Natural killer cell (primary cell): ENCODE measurements at regions not wholly inside any gene's neighbourhood (a gene's known extent, or its start where the extent isn't known, plus 50 kb on each side); places are given as distances from the start of the nearest gene placed in this dataset.

Experiments used
- ATAC-seq, 3 donors: fragments of 150-1000 bp in 2 of 3; fragments of 200-7000 bp in 1 of 3; cut with Tn5 transposase; 1 replicate in 1 of 3; 2 replicates in 2 of 3; pipeline ENCODE4 v1.10.0; 2021; ENCODE audit warnings: mild to moderate bottlenecking in 2 of 3, moderate library complexity in 2 of 3
- DNase-seq, 2 donors: peaks; one replicate each; pipeline versions ENCODE4 v3.0.0 to v3.0.0-alpha.2; 2013 to 2021; ENCODE audit warnings: mixed read lengths in 1 of 2
- H3K27ac ChIP-seq: one replicate; pipeline ENCODE4 v1.5.1; 2013; ENCODE audit warnings: mild to moderate bottlenecking, low read length
- H3K27me3 ChIP-seq: one replicate; pipeline ENCODE4 v1.6.1; 2013; ENCODE audit warnings: low read length; ENCODE audit not compliant: control insufficient read depth, insufficient read depth
- H3K36me3 ChIP-seq: one replicate; pipeline ENCODE4 v1.6.1; 2013; ENCODE audit warnings: low read length; ENCODE audit not compliant: control insufficient read depth, insufficient read depth
- H3K4me1 ChIP-seq: one replicate; pipeline ENCODE4 v1.6.1; 2013; ENCODE audit warnings: low read length; ENCODE audit not compliant: control insufficient read depth, insufficient read depth
- H3K4me3 ChIP-seq: one replicate; pipeline ENCODE4 v1.5.1; 2013; ENCODE audit warnings: low read length
- H3K9me3 ChIP-seq: one replicate; pipeline ENCODE4 v1.6.1; 2013; ENCODE audit warnings: low read length; ENCODE audit not compliant: control insufficient read depth, insufficient read depth
- H3K27ac Mint-ChIP-seq, 2 donors: one replicate each; pipeline ENCODE4 v1.8.0; 2022; ENCODE audit warnings: mild to moderate bottlenecking in 2 of 2, mixed read lengths in 2 of 2, moderate library complexity in 1 of 2
- H3K27me3 Mint-ChIP-seq, 2 donors: one replicate each; pipeline ENCODE4 v1.8.0; 2022; ENCODE audit warnings: low read depth in 2 of 2, mixed read lengths in 2 of 2
- H3K36me3 Mint-ChIP-seq: one replicate; pipeline ENCODE4 v1.8.0; 2022; ENCODE audit warnings: mixed read lengths
- H3K4me1 Mint-ChIP-seq, 2 donors: one replicate each; pipeline ENCODE4 v1.8.0; 2022; ENCODE audit warnings: mixed read lengths in 2 of 2
- H3K4me3 Mint-ChIP-seq: one replicate; pipeline ENCODE4 v1.8.0; 2022; ENCODE audit warnings: mild to moderate bottlenecking, moderate library complexity, mixed read lengths
- H3K9me3 Mint-ChIP-seq, 2 donors: one replicate each; pipeline ENCODE4 v1.8.0; 2022; ENCODE audit warnings: mixed read lengths in 2 of 2
- WGBS: methylation state at CpG from one replicate; pipeline ENCODE4 v1.1.7; 2013; ENCODE audit warnings: missing lambda C conversion rate; ENCODE audit not compliant: insufficient coverage; 5-methylcytosine and 5-hydroxymethylcytosine counted together
- intact Hi-C: fragments of 100-400 bp; cut with micrococcal nuclease; formaldehyde crosslinking; loops from one replicate; pipeline ENCODE4 v1.14.2; 2022
- TF ChIP-seq, protein P1 (sequence below): fragments of 200-600 bp; IDR thresholded peaks from one replicate; pipeline ENCODE4 v1.8.0; 2022; ENCODE audit warnings: antibody characterized with exemption

- no peaks in the 10 kb centered on the region for H3K36me3 Mint-ChIP-seq
- Histone ChIP-seq H3K4me1 (no peaks in the 10 kb centered on the region), H3K27me3 (no peaks in the 10 kb centered on the region), H3K36me3 (no peaks in the 10 kb centered on the region), H3K4me3 (no peak overlapping the region), H3K27ac (no peak overlapping the region), H3K9me3 (no peaks in the 10 kb centered on the region)
- H3K9me3 Mint-ChIP-seq = peaks cover 5 to 10% of the 10 kb centered on the region in 2 donors
- ATAC-seq (no peak), DNase-seq (no peak)
- H3K4me1 Mint-ChIP-seq = no peaks in the 10 kb centered on the region
- no peaks in the 10 kb centered on the region for H3K27me3 Mint-ChIP-seq
- WGBS = 92% methylated on average over 1 of the region's 3 CpGs
- no peak overlapping the region for H3K27ac Mint-ChIP-seq
- intact Hi-C loops = no loop called here
- H3K4me3 Mint-ChIP-seq = no peak overlapping the region
- TF ChIP-seq, protein P1, sequence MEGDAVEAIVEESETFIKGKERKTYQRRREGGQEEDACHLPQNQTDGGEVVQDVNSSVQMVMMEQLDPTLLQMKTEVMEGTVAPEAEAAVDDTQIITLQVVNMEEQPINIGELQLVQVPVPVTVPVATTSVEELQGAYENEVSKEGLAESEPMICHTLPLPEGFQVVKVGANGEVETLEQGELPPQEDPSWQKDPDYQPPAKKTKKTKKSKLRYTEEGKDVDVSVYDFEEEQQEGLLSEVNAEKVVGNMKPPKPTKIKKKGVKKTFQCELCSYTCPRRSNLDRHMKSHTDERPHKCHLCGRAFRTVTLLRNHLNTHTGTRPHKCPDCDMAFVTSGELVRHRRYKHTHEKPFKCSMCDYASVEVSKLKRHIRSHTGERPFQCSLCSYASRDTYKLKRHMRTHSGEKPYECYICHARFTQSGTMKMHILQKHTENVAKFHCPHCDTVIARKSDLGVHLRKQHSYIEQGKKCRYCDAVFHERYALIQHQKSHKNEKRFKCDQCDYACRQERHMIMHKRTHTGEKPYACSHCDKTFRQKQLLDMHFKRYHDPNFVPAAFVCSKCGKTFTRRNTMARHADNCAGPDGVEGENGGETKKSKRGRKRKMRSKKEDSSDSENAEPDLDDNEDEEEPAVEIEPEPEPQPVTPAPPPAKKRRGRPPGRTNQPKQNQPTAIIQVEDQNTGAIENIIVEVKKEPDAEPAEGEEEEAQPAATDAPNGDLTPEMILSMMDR = no peak
These were observed 117.0 kb upstream of the KCNJ16 start for GRCh38 chr17:69958063-69958462.

- H3K36me3 Mint-ChIP-seq = no peaks in the 10 kb centered on the region
- H3K27ac Mint-ChIP-seq = no peak overlapping the region
- no peaks in the 10 kb centered on the region for H3K4me1 Mint-ChIP-seq
- Histone ChIP-seq H3K36me3 (no peaks in the 10 kb centered on the region), H3K27ac (no peak overlapping the region), H3K9me3 (no peaks in the 10 kb centered on the region), H3K27me3 (no peaks in the 10 kb centered on the region), H3K4me3 (no peak overlapping the region), H3K4me1 (no peaks in the 10 kb centered on the region)
- TF ChIP-seq, protein P1 = no peak
- intact Hi-C loops = no loop called here
- ATAC-seq = no peak
- no peak overlapping the region for H3K4me3 Mint-ChIP-seq
- H3K9me3 Mint-ChIP-seq = peaks cover 5 to 10% of the 10 kb centered on the region in 2 donors
- H3K27me3 Mint-ChIP-seq = no peaks in the 10 kb centered on the region
- DNase-seq = no peak
These were observed 115.7 kb upstream of the KCNJ16 start for GRCh38 chr17:69959283-69959682.

- H3K9me3 Mint-ChIP-seq = peaks cover 5 to 10% of the 10 kb centered on the region in 2 donors
- intact Hi-C loops = no loop called here
- H3K4me1 Mint-ChIP-seq = no peaks in the 10 kb centered on the region
- DNase-seq = no peak
- no peak for ATAC-seq
- no peak overlapping the region for H3K4me3 Mint-ChIP-seq
- no peaks in the 10 kb centered on the region for H3K36me3 Mint-ChIP-seq
- TF ChIP-seq, protein P1 = no peak
- Histone ChIP-seq H3K27me3 (no peaks in the 10 kb centered on the region), H3K36me3 (no peaks in the 10 kb centered on the region), H3K27ac (no peak overlapping the region), H3K4me3 (no peak overlapping the region), H3K4me1 (no peaks in the 10 kb centered on the region), H3K9me3 (no peaks in the 10 kb centered on the region)
- H3K27me3 Mint-ChIP-seq = no peaks in the 10 kb centered on the region
- H3K27ac Mint-ChIP-seq = no peak overlapping the region
These were observed 114.3 kb upstream of the KCNJ16 start for GRCh38 chr17:69960755-69961154.

DNA sequence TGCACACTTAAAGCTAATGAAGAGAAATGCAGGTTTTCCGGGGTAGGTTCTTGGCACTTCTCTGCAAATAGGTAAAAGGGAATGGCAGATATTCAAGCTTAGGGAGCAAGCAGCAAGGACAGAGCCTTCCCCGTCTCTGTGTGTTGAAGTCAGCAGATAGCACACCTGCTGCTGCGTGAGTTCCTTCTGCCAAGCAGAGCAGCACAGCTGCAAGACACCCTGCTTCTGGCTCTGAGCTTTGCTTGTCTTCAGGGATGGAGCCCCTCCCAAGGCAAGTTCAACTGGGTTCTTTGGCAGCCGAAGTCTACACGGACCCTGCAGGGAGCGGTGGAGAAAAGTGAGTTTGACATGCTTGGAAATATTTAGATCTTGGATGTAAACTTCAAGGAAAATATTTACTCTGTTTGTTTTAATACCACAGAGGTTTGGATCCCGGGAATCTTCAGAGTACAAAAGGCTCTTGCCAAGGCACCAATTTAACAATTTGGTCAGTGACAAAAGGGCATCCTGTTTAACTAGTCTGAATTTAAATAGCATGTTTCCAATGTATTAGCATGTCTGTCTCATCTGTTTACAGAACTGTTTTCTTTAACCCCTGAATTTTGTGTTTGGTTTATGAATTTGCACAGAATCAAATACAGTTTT, 113.4 kb upstream of the KCNJ16 start:
- H3K4me1 Mint-ChIP-seq = no peaks in the 10 kb centered on the region
- intact Hi-C loops = no loop called here
- WGBS = 89% methylated on average over 7 of the region's 7 CpGs

More for the DNA sequence above, 113.4 kb upstream of the KCNJ16 start:
- H3K4me1 ChIP-seq = no peaks in the 10 kb centered on the region
- TF ChIP-seq, protein P1 = no peak
- DNase-seq (no peak), ATAC-seq (no peak)
- no peaks in the 10 kb centered on the region for H3K9me3 ChIP-seq
- H3K27ac ChIP-seq = no peak overlapping the region
- Mint-ChIP-seq H3K27me3 (no peaks in the 10 kb centered on the region), H3K27ac (no peak overlapping the region), H3K4me3 (no peak overlapping the region), H3K36me3 (no peaks in the 10 kb centered on the region), H3K9me3 (peaks cover 5 to 10% of the 10 kb centered on the region in 2 donors)
- H3K4me3 ChIP-seq = no peak overlapping the region
- H3K27me3 ChIP-seq = no peaks in the 10 kb centered on the region
- H3K36me3 ChIP-seq = no peaks in the 10 kb centered on the region
